ENCODE measurements at regions not wholly inside any gene's neighbourhood (a gene's known extent, or its start where the extent isn't known, plus 50 kb on each side); places are given as distances from the start of the nearest gene placed in this dataset.

DNA sequence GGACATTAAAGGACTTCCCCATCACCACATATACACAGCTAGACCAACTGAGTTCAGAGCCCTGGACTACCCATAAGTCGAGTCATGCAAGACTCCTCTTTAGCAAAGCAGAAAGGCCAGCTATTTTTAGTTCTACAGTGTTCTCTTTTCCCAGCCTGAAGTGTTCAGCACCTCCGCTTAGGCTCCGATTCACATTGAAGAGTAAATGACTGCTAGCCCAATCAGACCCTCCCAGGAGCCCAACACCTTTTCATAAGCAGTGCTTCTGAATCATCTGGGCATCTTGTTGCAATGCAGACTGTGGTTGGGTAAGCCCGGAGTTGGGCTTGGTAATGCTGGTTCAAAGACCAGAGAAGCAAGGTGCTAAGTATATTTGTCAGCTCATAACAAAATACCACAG is 73.6 kb upstream of the KCNK12 start:
- TF ChIP-seq POLR2A (IDR thresholded peaks at IDR 0.05) (no peak), CTCF (IDR thresholded peaks at IDR 0.05) (no peak), EP300 (IDR thresholded peaks at IDR 0.05) (no peak)
